Uterus (tissue), 2 donors: ENCODE measurements at regions not wholly inside any gene's neighbourhood (a gene's known extent, or its start where the extent isn't known, plus 50 kb on each side); places are given as distances from the start of the nearest gene placed in this dataset.

Experiments
- CTCF ChIP-seq, 4 experiments: fragments of 200-600 bp in 2 of 4; fragments of 450-650 bp in 2 of 4; sonication (generic) in 2 of 4; IDR thresholded peaks; one replicate each; pipeline ENCODE4 v1.5.1; 2016 to 2019; ENCODE audit warnings: antibody characterized with exemption in 4 of 4, mild to moderate bottlenecking in 2 of 4, moderate library complexity in 1 of 4
- POLR2A ChIP-seq, 2 donors: fragments of 450-650 bp; IDR thresholded peaks; one replicate each; pipeline ENCODE4 v1.6.1; 2016; ENCODE audit warnings: antibody characterized with exemption in 2 of 2, mild to moderate bottlenecking in 1 of 2, moderate library complexity in 1 of 2

GRCh38 chr11:34792814-34793258 is 123.3 kb downstream of the APIP start:
- TF ChIP-seq CTCF (IDR thresholded peaks at IDR 0.05) (no peak), POLR2A (IDR thresholded peaks at IDR 0.05) (no peak)
